HG03095 (cell line): ENCODE measurements at regions not wholly inside any gene's neighbourhood (a gene's known extent, or its start where the extent isn't known, plus 50 kb on each side); places are given as distances from the start of the nearest gene placed in this dataset.

Source experiments
- ATAC-seq: cut with Tn5 transposase; IDR thresholded peaks from one replicate; pipeline ENCODE4 v1.9.1; 2021; ENCODE audit warnings: moderate library complexity; ENCODE audit not compliant: unreplicated experiment

- ATAC-seq = no peak
Measured at GRCh38 chr2:122451697-122452096, 696.2 kb downstream of the TSN start.

DNA sequence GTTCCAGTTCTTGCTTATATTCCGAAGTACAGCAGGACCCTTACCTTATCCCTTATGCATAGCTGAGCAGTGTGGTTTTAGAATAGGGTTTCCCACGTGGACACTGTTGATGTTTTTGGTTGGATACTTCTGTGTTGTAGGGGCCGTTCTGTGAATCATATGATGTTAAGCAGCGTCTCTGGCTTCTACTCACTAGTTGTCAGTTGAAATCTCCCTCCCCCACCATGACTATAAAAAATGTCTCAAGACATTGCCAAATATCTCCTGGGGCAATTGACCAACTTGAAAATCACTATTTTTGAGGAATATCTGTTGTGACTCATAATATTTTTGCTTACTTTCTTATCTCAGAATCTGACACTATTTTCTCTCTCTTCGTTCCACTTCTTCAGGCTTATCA is 713.7 kb downstream of the TSN start:
- ATAC-seq = no peak

DNA sequence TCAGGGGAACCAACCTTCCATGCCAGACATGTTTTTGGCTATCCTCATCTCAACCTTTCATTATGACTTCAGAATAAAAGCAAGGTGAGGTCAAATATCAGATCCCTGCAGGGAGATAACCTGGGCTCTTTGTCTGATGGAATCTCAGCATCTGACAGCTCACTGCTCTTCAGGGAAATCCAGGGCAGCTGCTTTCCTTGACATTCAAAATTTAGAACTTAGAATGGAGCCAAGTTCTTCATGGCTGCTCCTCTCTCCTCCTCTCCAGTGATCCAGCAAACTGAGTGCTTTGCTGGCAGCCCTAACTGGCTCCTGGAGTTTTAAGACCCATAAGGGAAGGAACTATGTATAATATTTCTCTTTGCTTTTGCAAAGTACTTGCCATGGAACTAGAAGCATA is 716.3 kb downstream of the TSN start:
- ATAC-seq = no peak

- ATAC-seq = no peak
Measured at GRCh38 chr2:122478117-122478516, 722.7 kb downstream of the TSN start.

DNA sequence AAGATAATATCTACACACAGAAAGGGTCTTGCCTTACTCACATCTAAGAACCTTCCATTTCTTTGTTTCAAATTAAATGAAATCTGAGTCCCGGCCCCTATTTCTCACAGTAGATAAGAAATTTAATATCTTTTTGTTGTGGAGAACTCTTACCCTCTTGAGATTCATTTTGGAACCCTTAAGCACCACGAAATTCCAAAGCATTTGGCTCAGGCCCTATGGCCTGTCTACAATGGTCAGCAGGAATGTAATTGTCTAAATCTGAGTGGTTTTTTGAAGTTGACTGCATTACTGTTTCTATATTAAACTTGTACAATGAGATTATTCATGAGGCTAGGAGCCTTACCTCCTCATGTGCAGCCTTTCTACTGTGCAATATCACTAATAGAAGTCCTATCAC is 723.3 kb downstream of the TSN start:
- no peak for ATAC-seq

- ATAC-seq = no peak
Measured at GRCh38 chr2:122480501-122481243, 725.2 kb downstream of the TSN start.

DNA sequence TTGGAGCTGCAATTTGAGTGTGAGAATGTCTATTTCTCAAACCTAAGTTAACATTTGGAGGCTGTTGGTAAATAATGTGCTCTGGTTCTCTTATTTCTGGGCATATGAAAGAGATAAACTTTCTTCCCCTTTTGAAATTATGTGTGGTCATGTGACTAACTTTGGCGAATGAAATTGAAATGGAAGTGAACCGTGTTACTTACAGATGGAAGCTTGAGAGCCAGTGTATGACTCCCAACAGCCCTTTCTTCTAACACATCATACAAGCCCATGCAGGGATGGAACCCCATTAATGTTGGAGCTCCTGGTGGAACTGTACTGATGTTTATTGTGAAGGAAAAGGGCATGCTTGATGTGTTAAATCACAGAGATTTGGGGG is 725.8 kb downstream of the TSN start:
- ATAC-seq = no peak

GRCh38 chr2:122481717-122482116 is 726.3 kb downstream of the TSN start:
- no peak for ATAC-seq

- no peak for ATAC-seq
Measured at GRCh38 chr2:122486086-122486485, 730.6 kb downstream of the TSN start.

DNA sequence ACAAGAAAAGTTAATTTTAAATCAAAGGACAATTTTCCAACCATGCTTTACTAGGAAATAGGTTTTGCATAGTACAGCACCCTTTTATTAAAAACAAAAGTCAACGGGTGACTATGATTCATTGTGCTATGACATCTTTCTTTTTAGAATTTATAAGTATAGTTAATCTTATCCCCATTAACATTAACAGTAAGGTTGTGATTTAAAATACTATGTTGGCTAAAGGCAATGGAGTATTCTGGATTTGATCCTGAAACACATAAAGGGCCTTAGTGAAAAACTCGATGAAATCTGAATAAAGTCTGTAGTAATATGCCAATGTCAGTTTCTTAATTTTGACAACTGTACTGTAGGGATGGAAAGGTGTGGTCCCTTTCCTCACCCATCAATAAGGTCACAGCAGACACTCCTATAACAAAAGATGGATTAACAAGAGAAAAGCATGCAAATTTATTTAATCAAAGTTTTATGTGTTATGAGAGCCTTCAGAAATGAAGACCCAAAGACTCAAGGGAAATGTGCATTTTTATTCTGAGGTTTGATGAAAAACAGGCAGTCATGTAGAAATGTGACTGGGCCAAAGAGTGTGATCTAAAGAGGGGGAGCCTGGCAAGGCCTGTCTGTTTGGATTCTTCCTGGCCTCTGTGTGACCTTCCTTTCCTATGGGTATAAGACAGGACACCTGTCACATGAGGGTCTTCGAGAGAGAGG is 731.4 kb downstream of the TSN start:
- ATAC-seq = no peak

- ATAC-seq = no peak
Measured at GRCh38 chr2:122491011-122491410, 735.6 kb downstream of the TSN start.

DNA sequence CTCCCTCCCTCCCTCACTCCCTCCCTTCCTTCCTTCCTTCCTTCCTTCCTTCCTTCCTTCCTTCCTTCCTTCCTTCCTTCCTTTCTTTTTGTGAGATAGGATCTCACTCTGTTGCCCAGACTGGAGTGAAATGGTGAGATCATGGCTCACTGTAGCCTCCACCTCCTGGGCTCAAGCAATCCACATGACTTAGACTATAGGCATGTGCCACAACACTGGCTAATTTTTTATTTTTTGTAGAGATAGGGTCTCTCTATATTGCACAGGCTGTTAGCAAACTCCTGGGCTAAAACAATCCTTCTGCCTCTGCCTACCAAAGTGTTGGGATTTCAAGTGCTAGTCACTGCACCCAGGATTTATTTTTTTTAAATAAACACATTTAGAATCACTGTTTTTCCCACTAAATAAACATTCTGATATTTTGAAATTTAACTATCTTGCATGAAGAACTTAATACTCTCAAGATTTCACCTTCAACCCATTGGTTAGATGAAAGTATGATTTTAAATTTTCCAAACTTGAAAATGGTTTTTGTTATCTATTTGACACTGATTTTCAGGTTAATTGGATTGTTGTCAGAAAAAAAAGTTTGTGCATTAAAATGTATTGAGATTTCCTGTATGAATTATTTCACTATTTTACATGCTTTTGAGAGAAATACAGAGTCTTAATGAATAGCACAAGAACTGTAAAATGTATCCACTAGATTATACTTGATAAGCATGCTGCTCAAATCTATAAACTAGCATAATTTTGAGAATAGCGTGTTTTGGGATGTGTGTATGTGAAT is 745.1 kb downstream of the TSN start:
- no peak for ATAC-seq

- no peak for ATAC-seq
Measured at GRCh38 chr2:122506620-122507019, 751.2 kb downstream of the TSN start.

DNA sequence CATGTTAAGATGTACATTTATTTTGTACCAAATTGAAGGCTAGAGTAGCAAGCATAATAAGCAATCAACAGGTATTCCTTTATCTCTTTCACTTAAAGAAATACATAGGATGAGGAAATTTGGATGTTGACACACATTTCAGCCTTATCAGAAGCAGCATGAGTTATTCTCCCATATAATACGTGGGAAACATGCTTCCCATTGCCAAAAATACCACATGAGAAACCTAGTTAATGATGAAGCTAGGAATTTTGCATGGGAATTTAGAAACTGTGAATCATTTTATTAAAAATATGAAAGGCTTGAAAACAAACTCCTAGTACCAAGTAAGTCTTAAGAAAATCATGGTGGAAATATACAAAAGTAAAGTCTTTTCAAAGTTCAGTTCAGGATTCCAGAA is 751.8 kb downstream of the TSN start:
- no peak for ATAC-seq

GRCh38 chr2:122512091-122512490 is 756.6 kb downstream of the TSN start:
- no peak for ATAC-seq

- no peak for ATAC-seq
Measured at GRCh38 chr2:122514451-122514996, 759.1 kb downstream of the TSN start.

- no peak for ATAC-seq
Measured at GRCh38 chr2:122515731-122516290, 760.4 kb downstream of the TSN start.

DNA sequence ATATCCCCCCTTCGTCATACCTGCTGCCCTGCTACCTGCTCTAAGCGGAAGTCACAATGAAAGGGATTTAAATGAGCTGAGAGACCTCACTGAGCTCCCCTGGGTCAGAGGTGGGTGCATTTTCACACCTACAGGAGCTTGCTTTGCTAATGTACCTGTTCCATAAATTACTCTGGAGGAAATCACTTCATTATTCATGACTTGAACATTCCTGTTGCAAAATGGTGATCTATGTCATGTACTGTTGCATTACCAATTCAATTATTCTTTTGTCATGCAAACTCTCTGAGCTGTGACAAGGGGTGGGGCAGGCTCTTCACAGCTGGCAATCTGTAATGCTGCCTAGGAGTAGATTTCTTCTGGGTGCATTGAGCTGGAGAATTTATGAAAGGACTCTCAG is 761.3 kb downstream of the TSN start:
- no peak for ATAC-seq

- ATAC-seq = no peak
Measured at GRCh38 chr2:122519366-122519765, 763.9 kb downstream of the TSN start.

- no peak for ATAC-seq
Measured at GRCh38 chr2:122519821-122520611, 764.6 kb downstream of the TSN start.
